HepG2 (cell line): ENCODE measurements at regions not wholly inside any gene's neighbourhood (a gene's known extent, or its start where the extent isn't known, plus 50 kb on each side); places are given as distances from the start of the nearest gene placed in this dataset.

Source experiments
- ELF1 ChIP-seq: sonication (generic); formaldehyde crosslinking; IDR thresholded peaks from 2 replicates; pipeline ENCODE4 v1.4.0; 2020; ENCODE audit warnings: missing genetic modification reagents
- ESRRA ChIP-seq: sonication (generic); formaldehyde crosslinking; IDR thresholded peaks from 2 replicates; pipeline ENCODE4 v1.5.1; 2020; ENCODE audit warnings: mild to moderate bottlenecking, low read depth, missing genetic modification reagents
- FOXA3 ChIP-seq: IDR thresholded peaks from 2 replicates; pipeline ENCODE4 v1.6.1; 2016; ENCODE audit warnings: missing genetic modification reagents, missing compliant biosample characterization
- KDM1A ChIP-seq: IDR thresholded peaks from 2 replicates; pipeline ENCODE4 v1.6.1; 2016; ENCODE audit warnings: missing compliant biosample characterization
- LBX2 ChIP-seq: sonication (generic); formaldehyde crosslinking; IDR thresholded peaks from 2 replicates; pipeline ENCODE4 v1.5.0; 2020; ENCODE audit warnings: missing genetic modification reagents, mild to moderate bottlenecking, borderline replicate concordance
- MAZ ChIP-seq, 2 experiments: sonication (generic) in 1 of 2; formaldehyde crosslinking in 1 of 2; IDR thresholded peaks; 2 replicates each; pipeline versions ENCODE4 v1.5.0 to v1.6.1; 2012 to 2020; ENCODE audit warnings: low read depth in 2 of 2, mild to moderate bottlenecking in 2 of 2, borderline replicate concordance in 1 of 2, improper control_type of control experiment in 1 of 2, low read length in 1 of 2, missing genetic modification reagents in 1 of 2, moderate library complexity in 1 of 2
- NCOA2 ChIP-seq: sonication (generic); formaldehyde crosslinking; IDR thresholded peaks from 2 replicates; pipeline ENCODE4 v1.8.0; 2022; ENCODE audit warnings: inconsistent platforms
- RBFOX2 ChIP-seq: fragments of 200-400 bp; formaldehyde crosslinking; IDR thresholded peaks from 2 replicates; pipeline ENCODE4 v1.6.1; 2017; ENCODE audit warnings: low read depth, mild to moderate bottlenecking, low read length
- RCOR2 ChIP-seq: IDR thresholded peaks from 2 replicates; pipeline ENCODE4 v1.6.1; 2016; ENCODE audit warnings: missing biosample characterization, missing genetic modification reagents
- SOX13 ChIP-seq, 3 experiments: fragments of 450-650 bp in 1 of 3; sonication (generic) in 1 of 3; formaldehyde crosslinking in 1 of 3; IDR thresholded peaks in 2 of 3; conservative IDR thresholded peaks in 1 of 3; 2 replicates each; pipeline versions ENCODE4 v1.5.0 to v1.6.1; 2016 to 2020; ENCODE audit warnings: antibody characterized with exemption in 1 of 3, mild to moderate bottlenecking in 1 of 3, missing compliant biosample characterization in 1 of 3, missing genetic modification reagents in 1 of 3, moderate library complexity in 1 of 3
- SYNCRIP ChIP-seq: fragments of 200-400 bp; formaldehyde crosslinking; IDR thresholded peaks from 2 replicates; pipeline ENCODE4 v1.6.1; 2018; ENCODE audit warnings: mild to moderate bottlenecking, low read depth, low read length; ENCODE audit not compliant: insufficient read depth
- THAP8 ChIP-seq: sonication (generic); formaldehyde crosslinking; IDR thresholded peaks from 2 replicates; pipeline ENCODE4 v1.5.1; 2020; ENCODE audit warnings: missing genetic modification reagents, mild to moderate bottlenecking, borderline replicate concordance
- ZNF496 ChIP-seq: sonication (generic); formaldehyde crosslinking; IDR thresholded peaks from 2 replicates; pipeline ENCODE4 v1.8.1; 2023; ENCODE audit warnings: mild to moderate bottlenecking, moderate library complexity, missing genetic modification reagents; ENCODE audit not compliant: insufficient replicate concordance
- ZNF616 ChIP-seq: sonication (generic); formaldehyde crosslinking; IDR thresholded peaks from 2 replicates; pipeline ENCODE4 v1.5.0; 2020; ENCODE audit warnings: low read depth, mild to moderate bottlenecking, missing genetic modification reagents
- ZNF776 ChIP-seq: sonication (generic); formaldehyde crosslinking; IDR thresholded peaks from 2 replicates; pipeline ENCODE4 v1.4.0; 2020; ENCODE audit warnings: mild to moderate bottlenecking, missing genetic modification reagents
- TF ChIP-seq, protein P1 (sequence below): sonication (generic); formaldehyde crosslinking; IDR thresholded peaks from 2 replicates; pipeline ENCODE4 v1.4.0; 2020; ENCODE audit warnings: missing genetic modification reagents, borderline replicate concordance
- TF ChIP-seq, protein P2 (sequence below): sonication (generic); formaldehyde crosslinking; IDR thresholded peaks from 2 replicates; pipeline ENCODE4 v1.4.0; 2020; ENCODE audit warnings: missing genetic modification reagents, borderline replicate concordance
- TF ChIP-seq, protein P3 (sequence below): sonication (generic); formaldehyde crosslinking; IDR thresholded peaks from 2 replicates; pipeline ENCODE4 v1.4.0; 2020; ENCODE audit warnings: missing genetic modification reagents, borderline replicate concordance

GRCh38 chr6:167210375-167211294 lies 52.9 kb upstream of the GPR31 start (continued):
- TF ChIP-seq LBX2 (CRISPR knock-in tag) (no peak), SYNCRIP (no peak), SOX13 (IDR thresholded peaks at IDR 0.05) (peak; percentile 52), SOX13 (CRISPR knock-in tag; conservative IDR thresholded peaks at IDR 0.05 in 1 of 2, IDR thresholded peaks at IDR 0.05 in 1 of 2) (peak in 1 of 2 experiments; percentile 82; a peak in 2 of 4 replicates), FOXA3 (CRISPR knock-in tag) (peak; percentile 86), ZNF496 (CRISPR knock-in tag) (no peak), ESRRA (peak; percentile 47; the same call in 1 of the 2 replicates), KDM1A (CRISPR knock-in tag) (peak; percentile 27; the same call in 1 of the 2 replicates), RBFOX2 (peak; percentile 43; the same call in 1 of the 2 replicates), RCOR2 (CRISPR knock-in tag) (peak; percentile 92), ELF1 (CRISPR knock-in tag) (0 out of 2 replicates have a peak, but pooled peaks have one; percentile 56), ZNF616 (CRISPR knock-in tag) (peak; percentile 39; the same call in 1 of the 2 replicates), THAP8 (peak; percentile 84; the same call in 1 of the 2 replicates), MAZ (IDR thresholded peaks at IDR 0.05; ENCODE audit: borderline replicate concordance, low read depth, low read length) (no peak), MAZ (CRISPR knock-in tag; IDR thresholded peaks at IDR 0.05; ENCODE audit: low read depth) (peak; percentile 62; the same call in 1 of the 2 replicates), ZNF776 (CRISPR knock-in tag) (peak; percentile 84), NCOA2 (CRISPR knock-in tag) (peak; percentile 79)
- TF ChIP-seq, protein P1, sequence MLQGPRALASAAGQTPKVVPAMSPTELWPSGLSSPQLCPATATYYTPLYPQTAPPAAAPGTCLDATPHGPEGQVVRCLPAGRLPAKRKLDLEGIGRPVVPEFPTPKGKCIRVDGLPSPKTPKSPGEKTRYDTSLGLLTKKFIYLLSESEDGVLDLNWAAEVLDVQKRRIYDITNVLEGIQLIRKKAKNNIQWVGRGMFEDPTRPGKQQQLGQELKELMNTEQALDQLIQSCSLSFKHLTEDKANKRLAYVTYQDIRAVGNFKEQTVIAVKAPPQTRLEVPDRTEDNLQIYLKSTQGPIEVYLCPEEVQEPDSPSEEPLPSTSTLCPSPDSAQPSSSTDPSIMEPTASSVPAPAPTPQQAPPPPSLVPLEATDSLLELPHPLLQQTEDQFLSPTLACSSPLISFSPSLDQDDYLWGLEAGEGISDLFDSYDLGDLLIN, result peak; percentile 77; the same call in 1 of the 2 replicates
- TF ChIP-seq, protein P2, sequence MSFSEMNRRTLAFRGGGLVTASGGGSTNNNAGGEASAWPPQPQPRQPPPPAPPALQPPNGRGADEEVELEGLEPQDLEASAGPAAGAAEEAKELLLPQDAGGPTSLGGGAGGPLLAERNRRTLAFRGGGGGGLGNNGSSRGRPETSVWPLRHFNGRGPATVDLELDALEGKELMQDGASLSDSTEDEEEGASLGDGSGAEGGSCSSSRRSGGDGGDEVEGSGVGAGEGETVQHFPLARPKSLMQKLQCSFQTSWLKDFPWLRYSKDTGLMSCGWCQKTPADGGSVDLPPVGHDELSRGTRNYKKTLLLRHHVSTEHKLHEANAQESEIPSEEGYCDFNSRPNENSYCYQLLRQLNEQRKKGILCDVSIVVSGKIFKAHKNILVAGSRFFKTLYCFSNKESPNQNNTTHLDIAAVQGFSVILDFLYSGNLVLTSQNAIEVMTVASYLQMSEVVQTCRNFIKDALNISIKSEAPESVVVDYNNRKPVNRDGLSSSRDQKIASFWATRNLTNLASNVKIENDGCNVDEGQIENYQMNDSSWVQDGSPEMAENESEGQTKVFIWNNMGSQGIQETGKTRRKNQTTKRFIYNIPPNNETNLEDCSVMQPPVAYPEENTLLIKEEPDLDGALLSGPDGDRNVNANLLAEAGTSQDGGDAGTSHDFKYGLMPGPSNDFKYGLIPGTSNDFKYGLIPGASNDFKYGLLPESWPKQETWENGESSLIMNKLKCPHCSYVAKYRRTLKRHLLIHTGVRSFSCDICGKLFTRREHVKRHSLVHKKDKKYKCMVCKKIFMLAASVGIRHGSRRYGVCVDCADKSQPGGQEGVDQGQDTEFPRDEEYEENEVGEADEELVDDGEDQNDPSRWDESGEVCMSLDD (CRISPR knock-in tag), result no peak; the same call in 1 of the 2 replicates
- TF ChIP-seq, protein P3, sequence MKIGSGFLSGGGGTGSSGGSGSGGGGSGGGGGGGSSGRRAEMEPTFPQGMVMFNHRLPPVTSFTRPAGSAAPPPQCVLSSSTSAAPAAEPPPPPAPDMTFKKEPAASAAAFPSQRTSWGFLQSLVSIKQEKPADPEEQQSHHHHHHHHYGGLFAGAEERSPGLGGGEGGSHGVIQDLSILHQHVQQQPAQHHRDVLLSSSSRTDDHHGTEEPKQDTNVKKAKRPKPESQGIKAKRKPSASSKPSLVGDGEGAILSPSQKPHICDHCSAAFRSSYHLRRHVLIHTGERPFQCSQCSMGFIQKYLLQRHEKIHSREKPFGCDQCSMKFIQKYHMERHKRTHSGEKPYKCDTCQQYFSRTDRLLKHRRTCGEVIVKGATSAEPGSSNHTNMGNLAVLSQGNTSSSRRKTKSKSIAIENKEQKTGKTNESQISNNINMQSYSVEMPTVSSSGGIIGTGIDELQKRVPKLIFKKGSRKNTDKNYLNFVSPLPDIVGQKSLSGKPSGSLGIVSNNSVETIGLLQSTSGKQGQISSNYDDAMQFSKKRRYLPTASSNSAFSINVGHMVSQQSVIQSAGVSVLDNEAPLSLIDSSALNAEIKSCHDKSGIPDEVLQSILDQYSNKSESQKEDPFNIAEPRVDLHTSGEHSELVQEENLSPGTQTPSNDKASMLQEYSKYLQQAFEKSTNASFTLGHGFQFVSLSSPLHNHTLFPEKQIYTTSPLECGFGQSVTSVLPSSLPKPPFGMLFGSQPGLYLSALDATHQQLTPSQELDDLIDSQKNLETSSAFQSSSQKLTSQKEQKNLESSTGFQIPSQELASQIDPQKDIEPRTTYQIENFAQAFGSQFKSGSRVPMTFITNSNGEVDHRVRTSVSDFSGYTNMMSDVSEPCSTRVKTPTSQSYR (CRISPR knock-in tag), result peak; percentile 72; the same call in 1 of the 2 replicates
